CD1c-positive myeloid dendritic cell (primary cell): ENCODE measurements at regions not wholly inside any gene's neighbourhood (a gene's known extent, or its start where the extent isn't known, plus 50 kb on each side); places are given as distances from the start of the nearest gene placed in this dataset.
A peak's percentile ranks its signal among the peaks of the same experiment; 100 is the strongest.
"Not testable (repeated sequence)": the region's sequence is repeated elsewhere in the genome, so short reads cannot be mapped to it uniquely, and the experiment has no call there.

Experiments
- DNase-seq: peaks from one replicate; pipeline ENCODE4 v3.0.0-alpha.2; 2016; ENCODE audit errors: extremely low spot score

GRCh38 chr5:135279328-135279727 is 119.7 kb downstream of the MACROH2A1 start:
- no peak for DNase-seq

DNA sequence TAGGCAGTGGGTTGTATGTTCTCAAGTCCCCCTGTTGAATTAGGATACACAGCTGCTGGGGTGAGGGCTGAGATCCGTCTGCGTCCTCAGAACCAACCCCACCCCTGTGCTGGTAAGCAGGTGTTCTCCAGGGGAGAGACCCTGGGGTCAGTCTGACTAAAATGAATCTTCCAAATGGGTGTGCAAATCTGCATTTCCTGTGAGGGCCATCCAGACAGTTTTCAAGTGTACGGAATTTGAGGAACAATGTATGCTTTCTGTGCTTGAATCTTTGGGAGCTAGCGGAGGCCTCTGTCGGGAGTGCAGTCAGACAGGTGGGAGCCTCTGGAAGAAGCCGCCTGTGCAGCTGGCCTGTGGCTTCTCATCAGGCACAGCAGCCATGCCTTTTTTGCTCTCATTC is 122.9 kb downstream of the MACROH2A1 start:
- no peak for DNase-seq

DNA sequence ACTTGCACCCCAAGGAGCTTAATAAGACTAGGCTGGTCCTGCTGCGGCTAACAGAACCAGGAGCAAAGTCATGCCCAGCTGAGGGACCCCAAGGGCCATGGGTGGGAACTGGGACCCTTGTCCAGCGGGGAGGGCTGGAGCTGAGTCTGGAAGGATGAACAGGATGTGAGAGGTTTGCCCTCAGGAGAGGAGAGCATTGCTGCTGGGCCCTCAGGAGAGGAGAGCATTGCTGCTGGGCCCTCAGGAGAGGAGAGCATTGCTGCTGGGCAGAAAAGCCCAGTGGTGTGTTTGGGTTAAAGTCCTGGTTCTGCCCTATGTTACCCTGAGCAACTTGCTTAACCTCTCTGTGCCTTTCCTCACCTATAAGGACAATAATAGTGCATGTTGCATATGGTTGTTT is 125.8 kb downstream of the MACROH2A1 start:
- no peak for DNase-seq

GRCh38 chr5:135272311-135272805 is 126.7 kb downstream of the MACROH2A1 start:
- no peak for DNase-seq

DNA sequence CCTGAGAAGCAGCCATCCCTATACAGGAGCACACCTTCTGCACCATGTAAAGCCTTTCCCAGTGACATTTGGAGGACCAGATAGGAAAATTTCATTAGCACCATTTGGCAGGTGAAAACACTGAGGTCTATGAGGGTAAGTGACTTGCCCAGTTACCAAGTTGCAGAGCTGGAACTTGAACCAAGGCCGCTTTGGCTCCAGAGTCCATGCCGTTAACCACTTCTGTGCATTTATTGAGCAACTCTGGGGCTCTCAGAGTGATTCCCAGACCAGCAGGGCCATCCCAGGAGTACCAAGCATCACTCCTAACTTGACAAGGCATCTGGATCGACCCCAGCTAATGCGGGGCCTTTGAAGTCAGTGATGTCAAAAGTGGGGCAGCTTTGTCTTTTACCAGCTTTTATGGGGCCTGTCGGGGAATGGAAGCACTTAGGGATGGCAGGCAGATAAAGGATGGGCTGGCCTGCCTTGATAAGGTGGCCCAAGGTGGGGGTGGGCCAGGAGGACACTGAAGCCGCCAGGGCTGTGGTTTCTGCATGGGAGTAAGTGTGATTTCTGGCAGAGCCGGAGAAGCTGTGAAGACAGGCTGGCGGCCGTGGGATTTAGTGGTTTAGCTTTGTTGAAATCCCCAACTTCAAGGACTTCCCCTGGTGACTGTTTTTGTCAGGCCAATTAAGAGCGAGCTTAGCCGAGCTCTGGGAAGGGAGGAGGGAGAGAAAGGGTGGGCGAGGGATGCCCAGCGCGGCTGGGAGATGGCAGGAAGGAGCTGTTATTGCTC is 127.3 kb downstream of the MACROH2A1 start:
- DNase-seq: peak; percentile 3

- DNase-seq: no peak
These were observed 129.1 kb downstream of the MACROH2A1 start for GRCh38 chr5:135269931-135270421.

GRCh38 chr5:135269199-135269598 is 129.8 kb downstream of the MACROH2A1 start:
- no peak for DNase-seq

- DNase-seq: no peak
These were observed 132.1 kb downstream of the MACROH2A1 start for GRCh38 chr5:135266975-135267374.

DNA sequence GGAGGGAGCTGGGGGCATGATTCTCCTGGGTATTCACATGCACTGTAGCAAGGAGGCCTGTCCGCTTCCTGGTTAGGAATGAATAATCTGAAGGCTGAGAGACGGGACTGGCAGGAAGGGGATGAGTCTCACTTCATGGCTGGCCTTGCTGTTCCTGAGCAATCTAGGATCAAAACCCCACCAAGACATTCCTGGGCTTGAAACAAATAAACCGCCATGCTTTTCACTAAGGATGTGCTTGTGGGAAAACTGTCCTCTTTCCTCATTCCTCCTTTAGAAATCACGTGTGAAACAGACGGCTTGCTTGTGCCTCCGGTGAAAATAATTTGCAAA is 132.8 kb downstream of the MACROH2A1 start:
- DNase-seq: no peak

GRCh38 chr5:135265497-135266302 is 133.3 kb downstream of the MACROH2A1 start:
- DNase-seq: no peak

DNA sequence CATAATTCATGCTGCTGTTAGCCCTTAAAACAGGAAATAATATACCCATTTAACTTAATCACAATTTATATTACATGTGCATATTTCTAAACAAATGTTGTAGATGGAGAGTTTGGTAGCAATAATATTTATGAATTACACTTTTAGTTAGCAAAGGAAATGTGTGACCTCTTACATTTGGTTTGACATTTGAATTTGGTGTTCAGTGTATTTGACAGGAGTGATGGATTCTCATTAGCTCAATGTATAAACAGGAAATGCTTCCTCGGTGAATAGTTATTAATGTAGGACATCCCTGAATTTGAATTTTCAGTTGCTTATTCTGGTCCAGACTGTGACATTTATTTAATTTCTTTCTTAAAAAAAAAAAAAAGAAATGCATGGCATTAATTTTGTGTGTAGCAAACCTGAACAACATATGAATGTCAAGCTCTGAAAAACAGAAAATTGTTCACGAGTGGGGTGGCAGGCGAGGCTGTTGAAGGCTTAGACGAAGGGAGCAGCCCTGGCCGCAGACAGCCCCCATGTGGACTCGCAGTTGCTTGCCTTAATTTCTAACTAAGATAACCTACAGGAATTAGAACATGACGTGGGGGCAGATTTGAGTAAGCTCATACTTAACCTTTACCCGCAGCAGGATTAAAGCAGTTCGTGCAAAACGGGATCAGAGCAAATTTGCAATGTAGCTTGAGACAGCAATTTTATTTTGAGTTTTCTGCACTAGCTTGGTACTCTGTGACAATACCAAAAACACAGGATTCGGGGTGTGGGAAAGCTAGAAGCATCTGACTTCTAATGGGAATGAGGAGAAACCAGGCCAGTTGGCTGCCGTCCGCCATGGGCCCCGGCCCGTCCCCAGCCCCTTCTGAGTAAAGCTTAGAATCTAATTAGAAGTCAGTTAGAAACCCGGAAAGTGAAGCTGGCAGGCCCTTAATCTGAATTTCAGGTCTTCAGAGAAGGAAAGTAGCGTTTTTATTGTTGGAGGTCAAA is 134.3 kb downstream of the MACROH2A1 start:
- DNase-seq: no peak

DNA sequence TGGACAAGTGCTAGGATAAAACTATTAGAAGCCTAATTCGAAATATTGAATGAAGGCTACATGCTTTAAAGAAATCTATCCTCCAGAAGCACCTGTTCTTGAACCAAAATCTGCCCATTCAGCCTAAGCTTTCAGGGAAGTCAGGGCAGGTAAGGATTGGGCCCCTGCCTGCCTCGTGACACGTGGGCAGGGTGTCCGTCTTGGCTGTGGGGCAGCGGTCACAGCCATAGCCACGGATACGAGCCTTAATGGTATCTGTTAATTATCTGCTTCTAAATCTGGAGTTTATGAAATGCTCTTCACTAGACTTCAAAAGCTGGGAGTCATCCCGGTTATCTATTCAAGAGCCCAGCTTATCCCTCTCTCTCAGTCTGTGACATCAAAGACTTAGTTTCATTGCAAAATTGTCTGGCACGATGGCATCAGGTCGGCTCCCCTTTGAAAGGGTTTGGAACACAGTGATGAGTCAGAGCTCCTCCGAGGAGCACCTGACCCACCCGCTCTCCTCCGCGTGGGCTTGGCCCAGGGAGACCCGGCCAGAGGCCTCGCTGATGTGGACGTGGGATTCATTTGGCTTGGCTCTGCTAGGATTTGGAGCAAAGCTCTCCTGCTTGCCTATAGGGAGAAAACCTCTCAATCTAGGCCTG is 135.9 kb downstream of the MACROH2A1 start:
- no peak for DNase-seq

DNA sequence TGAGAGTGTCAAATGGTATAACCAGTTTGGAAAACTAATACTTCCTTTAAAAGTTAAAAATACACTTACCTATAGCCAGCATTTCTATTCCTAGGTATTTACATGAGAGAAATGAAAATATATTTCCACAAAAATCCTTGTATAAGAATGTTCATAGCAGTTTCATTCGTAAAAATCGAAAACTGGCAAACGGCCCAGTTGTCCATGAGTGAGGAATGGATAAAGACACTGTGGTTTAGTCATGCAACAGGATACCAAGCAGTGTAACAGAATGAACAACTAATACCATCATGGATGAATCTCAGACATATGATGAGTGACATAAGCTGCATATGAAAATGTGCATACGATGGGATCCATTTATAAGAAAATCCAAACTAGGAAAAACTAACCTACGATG is 136.7 kb downstream of the MACROH2A1 start:
- no peak for DNase-seq

- not testable (repeated sequence) for DNase-seq
These were observed 138.9 kb downstream of the MACROH2A1 start for GRCh38 chr5:135260108-135260507.

GRCh38 chr5:135255461-135256178 is 143.4 kb downstream of the MACROH2A1 start:
- DNase-seq: no peak

DNA sequence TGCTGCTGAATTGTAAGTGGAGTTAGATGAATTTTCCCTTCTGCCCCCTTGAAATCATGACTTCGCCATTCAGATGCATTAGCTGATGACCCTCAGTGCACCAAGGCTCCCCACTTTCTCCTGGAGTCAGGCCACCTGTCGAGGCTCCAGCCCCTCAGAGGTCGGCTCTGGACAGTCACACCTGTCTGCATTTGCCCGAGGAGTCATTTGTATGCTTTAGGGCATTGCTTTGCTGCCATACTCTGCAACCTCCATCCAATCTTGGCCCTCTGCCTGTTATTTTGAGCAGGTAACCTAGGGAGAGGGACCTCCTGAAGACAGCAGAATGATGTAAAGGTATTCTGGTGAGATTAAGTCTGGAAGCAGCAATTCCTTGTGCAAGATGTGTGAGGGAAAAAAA is 144.8 kb downstream of the MACROH2A1 start:
- DNase-seq: no peak

DNA sequence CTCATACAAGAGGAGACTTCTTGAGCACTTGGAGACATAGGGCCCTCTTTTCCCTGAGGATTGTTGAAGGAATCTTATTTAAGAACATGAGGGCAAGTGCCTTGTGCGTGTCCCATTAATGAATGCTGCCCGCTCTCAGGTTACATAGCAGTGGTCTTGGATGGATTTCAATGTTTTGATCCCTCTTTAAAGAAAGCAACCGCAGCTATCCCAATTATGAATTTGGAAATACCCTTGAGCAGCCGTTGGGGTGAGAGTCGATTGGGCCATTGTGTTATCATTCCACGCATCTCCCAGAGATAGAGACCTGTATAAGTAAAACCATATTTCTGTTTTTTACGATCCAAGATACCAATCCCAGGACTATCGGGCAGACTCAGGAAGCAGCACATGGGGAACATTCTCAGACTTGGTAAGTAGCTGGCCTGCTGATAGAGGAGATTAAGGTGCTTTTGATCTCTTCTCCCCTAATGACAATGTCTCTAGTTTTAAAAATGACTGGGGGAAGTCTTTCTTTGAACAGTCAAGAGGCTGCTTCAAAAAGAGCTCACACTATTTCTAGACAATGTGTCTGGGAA is 145.3 kb downstream of the MACROH2A1 start:
- DNase-seq: no peak

- DNase-seq: no peak
These were observed 147.9 kb downstream of the MACROH2A1 start for GRCh38 chr5:135251093-135251492.

GRCh38 chr5:135250671-135251070 is 148.4 kb downstream of the MACROH2A1 start:
- no peak for DNase-seq

GRCh38 chr5:135249658-135250057 is 149.4 kb downstream of the MACROH2A1 start:
- no peak for DNase-seq
